HEK293T (cell line): ENCODE measurements at regions not wholly inside any gene's neighbourhood (a gene's known extent, or its start where the extent isn't known, plus 50 kb on each side); places are given as distances from the start of the nearest gene placed in this dataset.

Experiments
- CTCF ChIA-PET: fragments of 350-600 bp; formaldehyde crosslinking; extraction: SDS; loops from one replicate; lab custom pipeline; 2021; ENCODE audit warnings: antibody characterized with exemption, inconsistent platforms; lab: Yijun Ruan, JAX
- POLR2A ChIA-PET: fragments of 350-600 bp; formaldehyde crosslinking; extraction: SDS; loops from one replicate; lab custom pipeline; 2020; ENCODE audit warnings: antibody characterized with exemption, inconsistent platforms; lab: Yijun Ruan, JAX
- DNase-seq: peaks from one replicate; pipeline ENCODE4 v3.0.0; 2012; ENCODE audit warnings: mixed read lengths; ENCODE audit errors: extremely low spot score
- ARNT ChIP-seq: fragments of 450-650 bp; IDR thresholded peaks from 2 replicates; pipeline ENCODE4 v1.6.1; 2017; ENCODE audit warnings: mild to moderate bottlenecking
- BHLHE40 ChIP-seq: fragments of 450-650 bp; IDR thresholded peaks from 2 replicates; pipeline ENCODE4 v1.6.1; 2016; ENCODE audit warnings: mild to moderate bottlenecking, moderate library complexity, borderline replicate concordance
- CTBP1 ChIP-seq: fragments of 450-650 bp; IDR thresholded peaks from 2 replicates; pipeline ENCODE4 v1.6.1; 2016; ENCODE audit warnings: borderline replicate concordance
- ELF4 ChIP-seq: fragments of 450-650 bp; IDR thresholded peaks from 2 replicates; pipeline ENCODE4 v1.6.1; 2017; ENCODE audit warnings: antibody characterized with exemption
- FOXA1 ChIP-seq: fragments of 450-650 bp; IDR thresholded peaks from 2 replicates; pipeline ENCODE4 v1.6.1; 2016; ENCODE audit warnings: mild to moderate bottlenecking
- FOXK2 ChIP-seq: fragments of 450-650 bp; IDR thresholded peaks from 2 replicates; pipeline ENCODE4 v1.6.1; 2016; ENCODE audit warnings: mild to moderate bottlenecking
- FOXM1 ChIP-seq: fragments of 450-650 bp; IDR thresholded peaks from 2 replicates; pipeline ENCODE4 v1.6.1; 2017; ENCODE audit warnings: mild to moderate bottlenecking, borderline replicate concordance
- HDGF ChIP-seq: fragments of 450-650 bp; IDR thresholded peaks from 2 replicates; pipeline ENCODE4 v1.6.1; 2017; ENCODE audit warnings: antibody characterized with exemption, borderline replicate concordance
- L3MBTL2 ChIP-seq: fragments of 450-650 bp; conservative IDR thresholded peaks from 2 replicates; pipeline ENCODE4 v1.6.1; 2016; ENCODE audit warnings: mild to moderate bottlenecking
- LEF1 ChIP-seq: fragments of 450-650 bp; IDR thresholded peaks from 2 replicates; pipeline ENCODE4 v1.6.1; 2017; ENCODE audit warnings: mild to moderate bottlenecking, borderline replicate concordance
- NFRKB ChIP-seq: fragments of 450-650 bp; IDR thresholded peaks from 2 replicates; pipeline ENCODE4 v1.6.1; 2016; ENCODE audit warnings: mild to moderate bottlenecking, moderate library complexity
- SP1 ChIP-seq: fragments of 450-650 bp; IDR thresholded peaks from 2 replicates; pipeline ENCODE4 v1.6.1; 2017
- SUZ12 ChIP-seq: fragments of 450-650 bp; IDR thresholded peaks from 2 replicates; pipeline ENCODE4 v1.6.1; 2016; ENCODE audit warnings: mild to moderate bottlenecking
- TARDBP ChIP-seq: fragments of 450-650 bp; IDR thresholded peaks from 2 replicates; pipeline ENCODE4 v1.6.1; 2016
- ZNF384 ChIP-seq: fragments of 450-650 bp; IDR thresholded peaks from 2 replicates; pipeline ENCODE4 v1.6.1; 2016
- TF ChIP-seq, protein P1 (sequence below): fragments of 450-650 bp; IDR thresholded peaks from 2 replicates; pipeline ENCODE4 v1.6.1; 2016

DNA sequence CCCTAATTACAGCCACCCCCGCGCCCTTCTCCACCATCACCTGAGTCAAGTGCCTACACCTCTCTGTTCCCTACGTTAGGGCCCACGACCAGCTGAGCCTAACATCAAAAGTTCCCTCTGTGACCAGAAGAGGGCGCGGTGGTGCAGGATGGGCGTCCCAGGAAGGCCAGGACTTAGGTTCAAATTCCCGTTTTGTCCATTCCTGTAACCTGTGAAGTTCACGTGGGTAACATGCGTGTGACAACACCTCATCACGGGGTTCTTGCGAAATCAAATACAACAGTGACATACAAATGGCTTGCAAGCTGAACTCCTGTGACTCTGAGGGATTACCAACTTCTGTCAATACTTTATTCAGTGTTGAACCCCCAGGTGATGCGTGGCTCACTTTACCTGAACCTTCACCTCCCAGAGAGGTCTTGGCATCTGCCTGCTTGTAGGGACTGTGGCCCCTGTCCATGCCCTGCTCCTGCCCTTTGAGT lies 207.9 kb downstream of the ARL4C start:
- no peak for TF ChIP-seq NFRKB
- TF ChIP-seq L3MBTL2: 0 out of 2 replicates have a peak, but pooled peaks have one; percentile 26
- TF ChIP-seq FOXM1: 0 out of 2 replicates have a peak, but pooled peaks have one; percentile 34
- POLR2A ChIA-PET: interaction anchor here (0.8 kb wide), 1 partner anchor 74 kb away, joined by 3 read pairs; no protein-coding TSS in a partner anchor
- peak; percentile 75 for DNase-seq
- CTCF ChIA-PET: interaction anchor here (0.8 to 2.3 kb wide), 7 partner anchors 11 to 211 kb away, joined by 3 to 8 read pairs (median 4); no protein-coding TSS in a partner anchor

DNA sequence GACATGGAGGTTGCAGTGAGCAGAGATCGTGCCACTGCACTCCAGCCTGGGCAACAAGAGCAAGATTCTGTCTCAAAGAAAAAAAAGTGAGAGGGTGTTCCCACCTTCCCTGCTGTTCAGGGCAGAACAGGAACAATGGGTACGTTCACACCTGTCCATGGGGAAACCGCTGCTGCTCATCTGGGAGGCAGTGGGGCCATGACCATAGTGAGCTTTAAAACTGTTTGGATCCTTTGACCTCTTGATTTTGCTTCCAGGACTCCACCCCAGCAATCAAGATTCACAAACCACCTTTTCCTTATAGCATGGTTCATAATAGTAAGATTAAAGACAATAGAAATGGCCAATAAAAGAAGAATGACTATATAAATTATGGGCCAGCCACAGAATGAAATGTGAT lies 209.2 kb downstream of the ARL4C start:
- POLR2A ChIA-PET: no interaction called here
- TF ChIP-seq LEF1: no peak
- no peak for TF ChIP-seq ARNT
- TF ChIP-seq FOXK2: no peak
- no peak for TF ChIP-seq SUZ12
- no peak for TF ChIP-seq FOXM1
- TF ChIP-seq SP1: no peak
- TF ChIP-seq, protein P1, sequence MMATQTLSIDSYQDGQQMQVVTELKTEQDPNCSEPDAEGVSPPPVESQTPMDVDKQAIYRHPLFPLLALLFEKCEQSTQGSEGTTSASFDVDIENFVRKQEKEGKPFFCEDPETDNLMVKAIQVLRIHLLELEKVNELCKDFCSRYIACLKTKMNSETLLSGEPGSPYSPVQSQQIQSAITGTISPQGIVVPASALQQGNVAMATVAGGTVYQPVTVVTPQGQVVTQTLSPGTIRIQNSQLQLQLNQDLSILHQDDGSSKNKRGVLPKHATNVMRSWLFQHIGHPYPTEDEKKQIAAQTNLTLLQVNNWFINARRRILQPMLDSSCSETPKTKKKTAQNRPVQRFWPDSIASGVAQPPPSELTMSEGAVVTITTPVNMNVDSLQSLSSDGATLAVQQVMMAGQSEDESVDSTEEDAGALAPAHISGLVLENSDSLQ: no peak
- TF ChIP-seq HDGF: no peak
- TF ChIP-seq FOXA1: no peak
- CTCF ChIA-PET: no interaction called here

GRCh38 chr2:234286956-234287355 lies 209.9 kb downstream of the ARL4C start:
- POLR2A ChIA-PET: no interaction called here
- DNase-seq: no peak
- no peak for TF ChIP-seq ELF4
- no peak for TF ChIP-seq NFRKB
- no peak for TF ChIP-seq SP1
- no peak for TF ChIP-seq ARNT
- no peak for TF ChIP-seq FOXK2
- TF ChIP-seq, protein P1: no peak
- TF ChIP-seq HDGF: no peak
- TF ChIP-seq LEF1: no peak
- TF ChIP-seq SUZ12: no peak
- TF ChIP-seq BHLHE40: no peak
- no peak for TF ChIP-seq L3MBTL2
- TF ChIP-seq FOXM1: no peak
- CTCF ChIA-PET: no interaction called here

More for the DNA sequence above, 209.2 kb downstream of the ARL4C start:
- DNase-seq: no peak

GRCh38 chr2:234286118-234286598 lies 210.7 kb downstream of the ARL4C start:
- ChIA-PET CTCF (no interaction called here), POLR2A (no interaction called here)
- no peak for DNase-seq
- TF ChIP-seq SP1 (no peak), L3MBTL2 (no peak), SUZ12 (no peak), HDGF (no peak), FOXK2 (no peak), ARNT (no peak), ZNF384 (no peak), LEF1 (no peak), FOXA1 (no peak), BHLHE40 (no peak), CTBP1 (no peak), TARDBP (no peak), ELF4 (no peak)
- TF ChIP-seq, protein P1: no peak

DNA sequence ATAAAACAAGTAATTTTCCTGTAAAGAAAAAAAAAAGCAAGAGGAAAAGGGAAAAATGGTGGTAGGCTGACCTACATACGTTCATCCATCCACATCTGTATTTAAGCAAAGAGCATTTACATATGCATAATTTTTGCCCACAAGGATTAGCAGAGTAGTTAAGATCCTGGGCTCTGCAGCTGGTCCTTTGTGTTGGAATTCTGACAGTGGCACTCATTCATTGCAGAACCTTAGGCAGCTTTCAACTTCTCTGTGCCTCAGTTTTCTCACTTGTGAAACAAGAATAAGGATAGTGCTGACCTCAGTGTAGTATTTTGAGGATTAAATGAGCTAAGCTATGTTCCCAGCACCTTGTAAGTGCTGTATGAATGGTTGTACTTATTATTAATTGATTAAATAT lies 211.3 kb downstream of the ARL4C start:
- ChIA-PET POLR2A (no interaction called here), CTCF (no interaction called here)
- TF ChIP-seq CTBP1: no peak
- no peak for TF ChIP-seq NFRKB
- TF ChIP-seq HDGF: no peak
- no peak for TF ChIP-seq SUZ12
- TF ChIP-seq BHLHE40: no peak
- no peak for TF ChIP-seq SP1
- no peak for TF ChIP-seq FOXK2
- no peak for TF ChIP-seq ARNT
- no peak for TF ChIP-seq ELF4
- TF ChIP-seq LEF1: no peak
- no peak for TF ChIP-seq TARDBP
- no peak for DNase-seq

- POLR2A ChIA-PET: no interaction called here
- CTCF ChIA-PET: no interaction called here
- no peak for DNase-seq
- TF ChIP-seq ELF4: no peak
- TF ChIP-seq ARNT: no peak
- TF ChIP-seq HDGF: no peak
- no peak for TF ChIP-seq L3MBTL2
- no peak for TF ChIP-seq CTBP1
- no peak for TF ChIP-seq ZNF384
- TF ChIP-seq FOXA1: no peak
Observed at GRCh38 chr2:234279637-234280036, 217.2 kb downstream of the ARL4C start.
